ENCODE measurements at regions not wholly inside any gene's neighbourhood (a gene's known extent, or its start where the extent isn't known, plus 50 kb on each side); places are given as distances from the start of the nearest gene placed in this dataset.

DNA sequence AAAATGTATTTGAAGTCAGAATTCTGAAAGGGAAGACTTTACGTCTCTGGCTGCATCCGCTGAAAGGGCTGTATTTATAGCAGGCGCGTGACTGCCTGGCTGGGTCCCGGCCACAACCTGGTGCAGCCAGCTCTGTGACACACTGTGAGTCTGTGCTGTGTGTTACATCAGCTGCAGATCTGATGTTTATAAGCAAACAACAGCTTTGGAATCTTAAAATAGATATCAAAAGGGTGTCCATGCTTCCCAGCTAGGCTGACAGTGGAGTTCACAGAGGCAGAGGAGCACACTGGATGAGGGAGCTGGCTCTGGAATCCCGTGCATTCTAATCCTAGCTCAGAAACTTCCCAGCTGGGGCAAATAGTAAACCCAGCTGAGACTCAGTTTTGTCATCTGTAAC is 433.4 kb upstream of the BRINP1 start:
- no TSS peak for BruUV-seq (replicated peaks)
- Histone ChIP-seq H3K4me1 (ENCODE audit: control insufficient read depth, extremely low read depth, insufficient read depth, low read length) (no peaks in the 10 kb centered on the region), H3K9me1 (replicated peaks; ENCODE audit: control insufficient read depth, extremely low read depth, insufficient read depth, low read length) (no peaks in the 10 kb centered on the region), H4K20me1 (replicated peaks; ENCODE audit: control insufficient read depth, extremely low read depth, insufficient read depth, low read length) (no peaks in the 10 kb centered on the region), H3K9ac (replicated peaks; ENCODE audit: extremely low read depth, insufficient read depth, low read length) (no peak overlapping the region), H3K79me2 (ENCODE audit: control insufficient read depth, insufficient read depth, low read length) (no peaks in the 10 kb centered on the region), H3K27me3 (ENCODE audit: control insufficient read depth in 2 of 2, insufficient read depth in 2 of 2, low read length in 2 of 2) (no peaks in the 10 kb centered on the region), H2AFZ (ENCODE audit: low read depth, low read length) (no peak overlapping the region), H3K4me3 (replicated peaks in 1 of 3; ENCODE audit: insufficient read depth in 1 of 3, low read depth in 1 of 3, low read length in 3 of 3) (no peak overlapping the region), H3K4me2 (ENCODE audit: insufficient read depth, low read length) (no peak overlapping the region), H3K36me3 (ENCODE audit: control insufficient read depth in 2 of 2, extremely low read depth in 1 of 2, insufficient read depth in 2 of 2, low read length in 2 of 2) (no peaks in the 10 kb centered on the region), H3K9me3 (replicated peaks; ENCODE audit: control insufficient read depth, insufficient read depth, low read length) (peaks cover 9% of the 10 kb centered on the region), H3K27ac (ENCODE audit: insufficient read depth, low read depth, low read length) (no peak overlapping the region)
- FAIRE-seq (no peak), DNase-seq (ENCODE audit: low read depth, low spot score) (no peak)
- dilution Hi-C loops (cut with MboI; ENCODE audit: extremely low pct_ligation_motif_present, low sequenced_read_pairs): no loop called here
- CTCF ChIA-PET: no interaction called here
- no peak for TF ChIP-seq EZH2 (IDR thresholded peaks at IDR 0.05; ENCODE audit: borderline replicate concordance, low read depth, low read length, severe bottlenecking)
- TF ChIP-seq, protein P1, sequence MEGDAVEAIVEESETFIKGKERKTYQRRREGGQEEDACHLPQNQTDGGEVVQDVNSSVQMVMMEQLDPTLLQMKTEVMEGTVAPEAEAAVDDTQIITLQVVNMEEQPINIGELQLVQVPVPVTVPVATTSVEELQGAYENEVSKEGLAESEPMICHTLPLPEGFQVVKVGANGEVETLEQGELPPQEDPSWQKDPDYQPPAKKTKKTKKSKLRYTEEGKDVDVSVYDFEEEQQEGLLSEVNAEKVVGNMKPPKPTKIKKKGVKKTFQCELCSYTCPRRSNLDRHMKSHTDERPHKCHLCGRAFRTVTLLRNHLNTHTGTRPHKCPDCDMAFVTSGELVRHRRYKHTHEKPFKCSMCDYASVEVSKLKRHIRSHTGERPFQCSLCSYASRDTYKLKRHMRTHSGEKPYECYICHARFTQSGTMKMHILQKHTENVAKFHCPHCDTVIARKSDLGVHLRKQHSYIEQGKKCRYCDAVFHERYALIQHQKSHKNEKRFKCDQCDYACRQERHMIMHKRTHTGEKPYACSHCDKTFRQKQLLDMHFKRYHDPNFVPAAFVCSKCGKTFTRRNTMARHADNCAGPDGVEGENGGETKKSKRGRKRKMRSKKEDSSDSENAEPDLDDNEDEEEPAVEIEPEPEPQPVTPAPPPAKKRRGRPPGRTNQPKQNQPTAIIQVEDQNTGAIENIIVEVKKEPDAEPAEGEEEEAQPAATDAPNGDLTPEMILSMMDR (IDR thresholded peaks at IDR 0.05; ENCODE audit: extremely low read depth in 1 of 2, insufficient read depth in 1 of 2, low read depth in 1 of 2, low read length in 2 of 2): no peak
- TF ChIP-seq JUN (IDR thresholded peaks at IDR 0.05; ENCODE audit: borderline replicate concordance, insufficient read depth, insufficient read length, low read depth): no peak
- TF ChIP-seq, protein P2, sequence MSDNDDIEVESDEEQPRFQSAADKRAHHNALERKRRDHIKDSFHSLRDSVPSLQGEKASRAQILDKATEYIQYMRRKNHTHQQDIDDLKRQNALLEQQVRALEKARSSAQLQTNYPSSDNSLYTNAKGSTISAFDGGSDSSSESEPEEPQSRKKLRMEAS (IDR thresholded peaks at IDR 0.05; ENCODE audit: insufficient read depth, insufficient read length): no peak
- no peak for TF ChIP-seq MYC (IDR thresholded peaks at IDR 0.05; ENCODE audit: low read depth, low read length)
- no peak for TF ChIP-seq POLR2AphosphoS5 (IDR thresholded peaks at IDR 0.05; ENCODE audit: insufficient read depth, low read depth, low read length)
- no peak for TF ChIP-seq GATA2 (IDR thresholded peaks at IDR 0.05; ENCODE audit: insufficient read depth, insufficient read length, low read depth, low read length)
- no peak for TF ChIP-seq FOS (IDR thresholded peaks at IDR 0.05; ENCODE audit: borderline replicate concordance, insufficient read depth, low read length)
- no peak for TF ChIP-seq POLR2A (IDR thresholded peaks at IDR 0.05; ENCODE audit: low read depth, low read length)
- POLR2A ChIA-PET: no interaction called here
- intact Hi-C loops (cut with micrococcal nuclease): no loop called here

Measured in endothelial cell of umbilical vein (primary cell).